ENCODE measurements at regions not wholly inside any gene's neighbourhood (a gene's known extent, or its start where the extent isn't known, plus 50 kb on each side); places are given as distances from the start of the nearest gene placed in this dataset.
"Not testable (repeated sequence)": the region's sequence is repeated elsewhere in the genome, so short reads cannot be mapped to it uniquely, and the experiment has no call there.

DNA sequence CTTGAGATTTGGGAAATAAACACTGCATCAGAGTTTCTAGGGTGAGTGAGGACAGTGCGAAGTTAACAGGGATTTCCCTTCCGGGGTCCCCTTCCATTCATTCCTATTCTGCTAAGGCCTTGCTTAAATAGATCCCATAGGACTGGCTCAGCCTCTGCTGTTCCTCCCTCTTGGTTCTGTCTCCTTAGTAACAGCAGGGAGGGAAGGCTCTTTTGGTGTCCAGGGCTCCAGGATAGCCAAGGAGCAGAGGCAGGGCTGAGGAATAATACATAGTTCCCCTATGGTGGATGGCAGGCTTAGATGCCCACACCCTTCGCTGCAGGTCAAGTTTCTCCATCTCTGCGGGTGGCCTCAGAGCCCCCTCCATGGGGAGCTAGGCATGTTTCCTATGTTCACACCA, 591.7 kb downstream of the ACTL7B start:
- Histone ChIP-seq H3K4me1 (ENCODE audit: control insufficient read depth, insufficient read depth, low read length) (no peaks in the 10 kb centered on the region), H3K4me3 (ENCODE audit: low read depth, low read length) (no peak overlapping the region), H3K36me3 (ENCODE audit: control insufficient read depth, insufficient read depth, low read length) (no peaks in the 10 kb centered on the region), H3K9me3 (ENCODE audit: control insufficient read depth, insufficient read depth, low read length) (no peaks in the 10 kb centered on the region), H3K27ac (ENCODE audit: low read depth, low read length) (no peak overlapping the region), H3K27me3 (ENCODE audit: control insufficient read depth, insufficient read depth, low read length) (no peaks in the 10 kb centered on the region)
- DNase-seq (ENCODE audit: low read depth in 4 of 6, low spot score in 6 of 6) = no peak
- 100% methylated on average over 2 of the region's 4 CpGs for WGBS (ENCODE audit: insufficient coverage)

DNA sequence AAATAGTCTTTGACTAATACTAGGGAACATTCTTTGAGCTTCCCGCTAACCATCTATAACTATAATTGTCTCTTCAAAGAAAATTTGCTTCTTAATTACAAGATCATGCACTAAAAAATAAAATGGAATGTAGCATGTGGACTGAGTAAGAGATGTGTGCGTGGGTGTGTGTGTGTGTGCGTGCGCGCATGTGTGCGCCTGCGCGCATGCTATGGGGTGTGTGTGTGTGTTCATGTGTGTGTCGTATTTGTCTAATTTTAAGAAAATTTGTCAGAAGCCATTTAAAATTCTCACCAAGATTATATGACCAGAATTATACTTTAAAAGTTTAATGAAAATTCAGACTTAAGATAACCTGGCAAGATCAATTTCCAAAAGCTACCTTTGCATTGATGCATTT, 593.0 kb downstream of the ACTL7B start:
- H3K4me3 ChIP-seq (ENCODE audit: low read depth, low read length) = no peak overlapping the region
- no peak overlapping the region for H3K27ac ChIP-seq (ENCODE audit: low read depth, low read length)
- no CpG with 5 or more reads among the region's 9 CpGs for WGBS (ENCODE audit: insufficient coverage)
- H3K27me3 ChIP-seq (ENCODE audit: control insufficient read depth, insufficient read depth, low read length) = no peaks in the 10 kb centered on the region
- H3K4me1 ChIP-seq (ENCODE audit: control insufficient read depth, insufficient read depth, low read length) = no peaks in the 10 kb centered on the region
- H3K36me3 ChIP-seq (ENCODE audit: control insufficient read depth, insufficient read depth, low read length) = no peaks in the 10 kb centered on the region
- no peak for DNase-seq (ENCODE audit: low read depth in 4 of 6, low spot score in 6 of 6)
- no peaks in the 10 kb centered on the region for H3K9me3 ChIP-seq (ENCODE audit: control insufficient read depth, insufficient read depth, low read length)

DNA sequence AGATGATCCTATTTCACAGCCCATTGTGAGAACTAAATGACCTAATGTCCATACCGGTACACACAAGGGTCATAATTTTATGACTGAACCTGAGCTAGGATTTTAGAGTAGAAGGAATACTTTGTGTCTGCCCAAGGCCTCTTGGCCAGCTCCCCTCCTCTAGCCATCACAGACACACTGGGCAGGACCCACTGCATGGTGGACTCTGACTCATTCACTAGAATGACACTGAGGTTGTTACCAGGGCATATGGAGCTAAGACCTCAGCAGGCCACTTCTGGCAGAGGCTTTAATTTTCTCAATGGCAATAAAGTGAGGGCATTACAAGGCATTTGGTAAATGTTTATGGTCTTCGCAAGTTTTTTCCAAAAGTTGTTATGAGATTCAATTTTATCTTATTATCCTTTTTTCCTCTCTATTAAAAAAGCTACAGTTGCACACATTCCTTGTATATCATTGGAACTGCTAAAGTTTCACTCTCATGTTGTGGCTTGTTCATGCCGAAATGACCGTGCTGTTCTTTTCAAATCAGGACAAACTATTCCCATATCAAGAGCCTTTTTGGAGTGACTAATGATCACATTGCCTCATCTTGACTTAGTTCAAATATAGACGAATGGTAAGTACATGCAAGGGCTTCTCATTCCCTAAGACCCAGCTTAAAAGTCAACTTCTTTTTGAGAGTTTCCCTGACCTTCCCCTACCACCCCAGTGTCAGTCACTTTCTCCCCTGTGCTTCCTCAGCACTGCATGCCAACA, 595.7 kb downstream of the ACTL7B start:
- Histone ChIP-seq H3K27ac (ENCODE audit: low read depth, low read length) (no peak overlapping the region), H3K4me3 (ENCODE audit: low read depth, low read length) (no peak overlapping the region), H3K27me3 (ENCODE audit: control insufficient read depth, insufficient read depth, low read length) (no peaks in the 10 kb centered on the region), H3K4me1 (ENCODE audit: control insufficient read depth, insufficient read depth, low read length) (no peaks in the 10 kb centered on the region), H3K9me3 (ENCODE audit: control insufficient read depth, insufficient read depth, low read length) (no peaks in the 10 kb centered on the region), H3K36me3 (ENCODE audit: control insufficient read depth, insufficient read depth, low read length) (no peaks in the 10 kb centered on the region)
- no peak for DNase-seq (ENCODE audit: low read depth in 4 of 6, low spot score in 6 of 6)
- 100% methylated on average over 3 of the region's 5 CpGs for WGBS (ENCODE audit: insufficient coverage)

DNA sequence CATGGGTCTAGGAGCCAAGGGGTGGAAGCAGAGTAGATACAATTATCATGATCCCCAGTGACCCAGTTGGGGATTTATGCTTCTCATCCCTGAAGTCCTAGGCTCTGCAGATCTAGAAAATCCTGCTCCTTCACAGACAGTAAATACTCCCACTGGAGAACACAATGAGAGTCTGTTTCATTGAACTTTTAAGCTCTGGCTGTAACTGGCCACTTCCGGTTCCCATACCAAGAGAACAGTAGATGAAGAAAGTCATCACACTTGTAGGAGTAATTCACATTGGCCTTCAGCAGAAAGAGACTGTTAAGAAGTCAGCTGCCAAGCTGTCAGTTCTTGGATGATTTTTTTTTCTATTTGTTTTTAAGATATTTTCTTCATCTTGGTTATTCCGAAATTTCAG, 597.1 kb downstream of the ACTL7B start:
- H3K36me3 ChIP-seq (ENCODE audit: control insufficient read depth, insufficient read depth, low read length) = no peaks in the 10 kb centered on the region
- H3K4me3 ChIP-seq (ENCODE audit: low read depth, low read length) = no peak overlapping the region
- WGBS (ENCODE audit: insufficient coverage) = no CpG with 5 or more reads among the region's 2 CpGs
- DNase-seq (ENCODE audit: low read depth in 4 of 6, low spot score in 6 of 6) = no peak
- H3K9me3 ChIP-seq (ENCODE audit: control insufficient read depth, insufficient read depth, low read length) = no peaks in the 10 kb centered on the region
- H3K27me3 ChIP-seq (ENCODE audit: control insufficient read depth, insufficient read depth, low read length) = no peaks in the 10 kb centered on the region
- H3K4me1 ChIP-seq (ENCODE audit: control insufficient read depth, insufficient read depth, low read length) = no peaks in the 10 kb centered on the region
- no peak overlapping the region for H3K27ac ChIP-seq (ENCODE audit: low read depth, low read length)

DNA sequence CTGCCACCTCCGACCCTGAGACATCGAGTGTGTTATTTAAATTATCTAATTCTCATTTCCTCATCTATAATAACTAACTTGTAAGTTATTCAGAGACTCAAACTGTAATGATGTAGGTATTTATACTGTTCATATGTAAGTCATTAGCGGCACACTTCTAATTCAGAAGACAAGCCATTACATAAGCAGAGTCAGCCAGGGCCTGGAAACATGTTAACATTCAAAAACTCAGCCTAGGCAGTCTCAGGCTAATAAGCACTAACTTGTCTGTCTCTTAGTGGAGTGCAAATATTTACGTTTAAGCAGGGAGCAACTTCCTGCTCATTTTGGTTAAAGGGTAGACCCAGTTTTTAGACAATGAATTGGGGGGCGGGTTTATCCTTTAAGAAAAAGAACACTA, 598.4 kb downstream of the ACTL7B start:
- Histone ChIP-seq H3K9me3 (ENCODE audit: control insufficient read depth, insufficient read depth, low read length) (no peaks in the 10 kb centered on the region), H3K27me3 (ENCODE audit: control insufficient read depth, insufficient read depth, low read length) (no peaks in the 10 kb centered on the region)
- WGBS (ENCODE audit: insufficient coverage) = no CpG with 5 or more reads among the region's 5 CpGs

DNA sequence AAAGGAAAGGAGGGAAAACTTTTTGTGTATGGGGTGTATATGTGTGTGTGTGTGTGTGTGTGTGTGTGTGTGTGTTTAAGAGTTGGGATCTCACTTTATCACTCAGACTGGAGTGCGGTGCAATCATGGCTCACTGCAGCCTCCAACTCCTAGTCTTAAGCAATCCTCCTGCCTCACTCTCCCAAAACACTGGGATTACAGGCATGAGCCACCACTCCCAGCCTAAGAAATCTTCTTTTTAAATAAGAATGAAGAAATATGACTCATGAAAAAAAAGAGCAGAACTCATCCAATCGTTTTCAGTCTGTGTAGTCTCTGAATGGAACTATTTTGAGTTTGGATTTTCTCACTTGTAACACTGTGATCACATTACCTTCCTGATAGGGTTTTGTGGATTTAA, 601.5 kb downstream of the ACTL7B start:
- WGBS (ENCODE audit: insufficient coverage) = no CpG with 5 or more reads among the region's 2 CpGs
- H3K4me1 ChIP-seq (ENCODE audit: control insufficient read depth, insufficient read depth, low read length) = no peaks in the 10 kb centered on the region
- no peak overlapping the region for H3K27ac ChIP-seq (ENCODE audit: low read depth, low read length)
- no peak for DNase-seq (ENCODE audit: low read depth in 4 of 6, low spot score in 6 of 6)
- no peaks in the 10 kb centered on the region for H3K27me3 ChIP-seq (ENCODE audit: control insufficient read depth, insufficient read depth, low read length)
- no peak overlapping the region for H3K4me3 ChIP-seq (ENCODE audit: low read depth, low read length)
- no peaks in the 10 kb centered on the region for H3K9me3 ChIP-seq (ENCODE audit: control insufficient read depth, insufficient read depth, low read length)
- H3K36me3 ChIP-seq (ENCODE audit: control insufficient read depth, insufficient read depth, low read length) = no peaks in the 10 kb centered on the region

More for the DNA sequence above, 598.4 kb downstream of the ACTL7B start:
- Histone ChIP-seq H3K36me3 (ENCODE audit: control insufficient read depth, insufficient read depth, low read length) (no peaks in the 10 kb centered on the region), H3K4me3 (ENCODE audit: low read depth, low read length) (no peak overlapping the region), H3K27ac (ENCODE audit: low read depth, low read length) (no peak overlapping the region), H3K4me1 (ENCODE audit: control insufficient read depth, insufficient read depth, low read length) (no peaks in the 10 kb centered on the region)
- no peak for DNase-seq (ENCODE audit: low read depth in 4 of 6, low spot score in 6 of 6)

DNA sequence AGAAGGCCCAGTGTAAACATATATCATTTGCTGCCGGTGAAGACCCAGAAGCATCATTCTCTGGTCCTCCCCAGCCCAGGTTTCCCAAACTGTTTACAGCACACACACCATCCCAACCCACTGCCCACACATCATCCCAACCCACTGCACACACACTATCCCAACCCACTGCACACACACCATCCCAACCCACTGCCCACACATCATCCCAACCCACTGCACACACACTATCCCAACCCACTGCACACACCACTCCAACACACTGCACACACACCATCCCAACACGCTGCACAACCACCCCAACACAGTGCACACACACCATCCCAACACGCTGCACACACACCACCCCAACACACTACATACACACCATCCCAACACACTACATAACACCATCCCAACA, 608.4 kb downstream of the ACTL7B start:
- DNase-seq (ENCODE audit: low read depth in 4 of 6, low spot score in 6 of 6); H3K27me3 ChIP-seq (ENCODE audit: control insufficient read depth, insufficient read depth, low read length); H3K4me1 ChIP-seq (ENCODE audit: control insufficient read depth, insufficient read depth, low read length); H3K9me3 ChIP-seq (ENCODE audit: control insufficient read depth, insufficient read depth, low read length); H3K36me3 ChIP-seq (ENCODE audit: control insufficient read depth, insufficient read depth, low read length); H3K27ac ChIP-seq (ENCODE audit: low read depth, low read length); H3K4me3 ChIP-seq (ENCODE audit: low read depth, low read length): not testable (repeated sequence)
- 94% methylated on average over 3 of the region's 3 CpGs for WGBS (ENCODE audit: insufficient coverage)

DNA sequence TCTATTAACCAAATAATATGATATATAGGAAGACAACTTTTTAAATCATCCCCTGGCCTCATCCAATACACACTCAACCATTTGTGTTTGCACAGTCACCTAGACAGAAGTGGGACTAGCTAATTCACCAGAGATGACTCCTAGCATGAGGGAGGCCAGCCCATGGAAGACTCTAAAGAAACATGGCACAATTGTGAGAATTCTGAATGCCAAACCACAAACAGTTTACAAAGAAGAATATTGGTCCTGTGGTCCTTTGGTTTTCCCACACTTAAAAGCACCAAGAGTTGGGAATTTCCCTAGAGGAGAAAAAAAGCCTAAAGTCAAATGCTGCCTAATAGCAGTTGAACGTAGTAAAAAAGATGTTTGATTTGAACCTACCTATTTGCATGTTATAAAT, 609.9 kb downstream of the ACTL7B start:
- no peaks in the 10 kb centered on the region for H3K4me1 ChIP-seq (ENCODE audit: control insufficient read depth, insufficient read depth, low read length)
- peaks cover 2% of the 10 kb centered on the region for H3K36me3 ChIP-seq (ENCODE audit: control insufficient read depth, insufficient read depth, low read length)
- no peak overlapping the region for H3K4me3 ChIP-seq (ENCODE audit: low read depth, low read length)
- no peak for DNase-seq (ENCODE audit: low read depth in 4 of 6, low spot score in 6 of 6)
- H3K27me3 ChIP-seq (ENCODE audit: control insufficient read depth, insufficient read depth, low read length) = no peaks in the 10 kb centered on the region
- no peaks in the 10 kb centered on the region for H3K9me3 ChIP-seq (ENCODE audit: control insufficient read depth, insufficient read depth, low read length)
- WGBS (ENCODE audit: insufficient coverage) = no CpG with 5 or more reads among the region's 1 CpG
- H3K27ac ChIP-seq (ENCODE audit: low read depth, low read length) = no peak overlapping the region

DNA sequence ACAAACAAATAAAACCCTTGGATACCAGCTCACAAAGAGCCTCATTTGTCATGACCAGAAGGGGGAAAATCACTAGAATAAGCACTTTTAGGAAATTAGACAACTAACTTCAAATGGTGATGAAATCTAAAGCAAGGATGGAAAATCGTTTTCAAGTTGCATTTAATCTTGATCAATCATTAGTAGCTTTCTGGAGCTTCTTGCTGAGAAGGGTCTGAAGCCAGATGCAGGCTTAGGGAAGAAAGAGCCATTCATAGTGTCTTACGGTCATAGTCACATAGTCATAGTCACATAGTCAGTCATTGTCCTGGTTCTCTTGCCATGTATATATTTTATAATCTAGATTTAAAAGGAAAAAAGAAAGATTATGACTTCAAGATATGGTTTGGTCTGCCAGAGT, 610.5 kb downstream of the ACTL7B start:
- no peak overlapping the region for H3K27ac ChIP-seq (ENCODE audit: low read depth, low read length)
- WGBS (ENCODE audit: insufficient coverage) = no CpG with 5 or more reads among the region's 2 CpGs
- no peaks in the 10 kb centered on the region for H3K27me3 ChIP-seq (ENCODE audit: control insufficient read depth, insufficient read depth, low read length)
- H3K9me3 ChIP-seq (ENCODE audit: control insufficient read depth, insufficient read depth, low read length) = no peaks in the 10 kb centered on the region
- H3K4me1 ChIP-seq (ENCODE audit: control insufficient read depth, insufficient read depth, low read length) = no peaks in the 10 kb centered on the region
- peaks cover 2% of the 10 kb centered on the region for H3K36me3 ChIP-seq (ENCODE audit: control insufficient read depth, insufficient read depth, low read length)
- DNase-seq (ENCODE audit: low read depth in 4 of 6, low spot score in 6 of 6) = peak in 2 of 6 donors; percentile 5 to 23
- no peak overlapping the region for H3K4me3 ChIP-seq (ENCODE audit: low read depth, low read length)

DNA sequence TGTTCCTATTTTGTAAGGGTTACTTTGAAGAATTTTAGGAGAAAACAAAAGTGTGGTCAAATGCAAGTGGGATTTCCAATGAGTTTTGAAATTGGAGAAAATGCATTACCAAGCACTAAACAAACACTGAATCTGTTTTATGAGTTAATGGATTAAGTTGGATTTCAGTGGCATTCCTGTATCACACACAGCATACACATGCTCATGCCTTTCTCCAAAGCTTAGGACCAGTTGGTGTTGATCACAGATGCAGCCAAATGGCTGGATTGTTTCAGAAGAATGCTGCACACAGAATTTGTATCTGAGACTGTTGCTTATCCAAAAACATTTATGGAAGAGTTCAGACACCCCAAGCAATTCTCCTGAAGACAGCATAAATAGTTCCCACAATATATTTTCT, 611.1 kb downstream of the ACTL7B start:
- Histone ChIP-seq H3K4me3 (ENCODE audit: low read depth, low read length) (no peak overlapping the region), H3K27ac (ENCODE audit: low read depth, low read length) (no peak overlapping the region), H3K9me3 (ENCODE audit: control insufficient read depth, insufficient read depth, low read length) (no peaks in the 10 kb centered on the region), H3K27me3 (ENCODE audit: control insufficient read depth, insufficient read depth, low read length) (no peaks in the 10 kb centered on the region), H3K4me1 (ENCODE audit: control insufficient read depth, insufficient read depth, low read length) (no peaks in the 10 kb centered on the region), H3K36me3 (ENCODE audit: control insufficient read depth, insufficient read depth, low read length) (peaks cover 2% of the 10 kb centered on the region)
- no peak for DNase-seq (ENCODE audit: low read depth in 4 of 6, low spot score in 6 of 6)
